MM.1S (cell line): ENCODE measurements at regions not wholly inside any gene's neighbourhood (a gene's known extent, or its start where the extent isn't known, plus 50 kb on each side); places are given as distances from the start of the nearest gene placed in this dataset.

Source experiments
- DNase-seq: peaks from one replicate; pipeline ENCODE4 v3.0.0-alpha.2; 2015
- H2AFZ ChIP-seq: fragments of 300-600 bp; sonication (generic); 2 replicates; pipeline ENCODE4 v1.6.0; 2016; ENCODE audit warnings: antibody characterized with exemption, low read length
- H3F3A ChIP-seq: fragments of 300-600 bp; sonication (generic); 2 replicates; pipeline ENCODE4 v1.6.1; 2016; ENCODE audit warnings: mild to moderate bottlenecking, antibody characterized with exemption, low read length, moderate library complexity, mixed read lengths; ENCODE audit not compliant: insufficient read depth
- H3K27ac ChIP-seq: fragments of 300-600 bp; sonication (generic); 2 replicates; pipeline ENCODE4 v1.5.1; 2016; ENCODE audit warnings: mild to moderate bottlenecking, low read length
- H3K27me3 ChIP-seq: fragments of 300-600 bp; sonication (generic); replicated peaks from 2 replicates; pipeline ENCODE4 v1.6.0; 2016; ENCODE audit warnings: low read length; ENCODE audit not compliant: insufficient read depth
- H3K36me3 ChIP-seq: fragments of 300-600 bp; sonication (generic); replicated peaks from 2 replicates; pipeline ENCODE4 v1.6.1; 2016; ENCODE audit warnings: mild to moderate bottlenecking, low read length, mixed read lengths; ENCODE audit not compliant: insufficient read depth
- H3K4me1 ChIP-seq: fragments of 300-600 bp; sonication (generic); 2 replicates; pipeline ENCODE4 v1.6.1; 2016; ENCODE audit warnings: low read length, mixed read lengths
- H3K4me2 ChIP-seq: fragments of 300-600 bp; sonication (generic); 2 replicates; pipeline ENCODE4 v1.6.0; 2016; ENCODE audit warnings: low read depth, low read length
- H3K4me3 ChIP-seq: fragments of 300-600 bp; sonication (generic); 2 replicates; pipeline ENCODE4 v1.5.1; 2016; ENCODE audit warnings: low read length, mixed read lengths
- H3K79me2 ChIP-seq: fragments of 300-600 bp; sonication (generic); 2 replicates; pipeline ENCODE4 v1.6.1; 2016; ENCODE audit warnings: mixed run types, low read length, mixed read lengths
- H3K9ac ChIP-seq: fragments of 300-600 bp; sonication (generic); 2 replicates; pipeline ENCODE4 v1.6.1; 2016; ENCODE audit warnings: low read length, mixed read lengths
- H3K9me2 ChIP-seq: fragments of 300-600 bp; sonication (generic); replicated peaks from 2 replicates; pipeline ENCODE4 v1.6.1; 2016; ENCODE audit warnings: mild to moderate bottlenecking, low read length, mixed read lengths; ENCODE audit not compliant: insufficient read depth
- H3K9me3 ChIP-seq: fragments of 300-600 bp; sonication (generic); replicated peaks from 2 replicates; pipeline ENCODE4 v1.6.1; 2016; ENCODE audit warnings: mild to moderate bottlenecking, low read length, mixed read lengths; ENCODE audit not compliant: insufficient read depth
- H4K20me1 ChIP-seq: fragments of 300-600 bp; sonication (generic); 2 replicates; pipeline ENCODE4 v1.6.1; 2016; ENCODE audit warnings: mild to moderate bottlenecking, low read length, moderate library complexity, mixed read lengths; ENCODE audit not compliant: insufficient read depth
- CTCF ChIP-seq: fragments of 300-600 bp; sonication (generic); IDR thresholded peaks from 2 replicates; pipeline ENCODE4 v1.5.1; 2016; ENCODE audit warnings: antibody characterized with exemption, low read length, mixed read lengths
- EZH2 ChIP-seq: fragments of 300-600 bp; sonication (generic); optimal IDR thresholded peaks from 2 replicates; pipeline ENCODE3; 2017; ENCODE audit warnings: low read depth, mild to moderate bottlenecking, antibody characterized with exemption, low read length, mixed read lengths
- EZH2phosphoT487 ChIP-seq: fragments of 300-600 bp; sonication (generic); IDR thresholded peaks from 2 replicates; pipeline ENCODE4 v1.6.1; 2018; ENCODE audit warnings: antibody characterized with exemption, low read length

- Histone ChIP-seq H3F3A (no peaks in the 10 kb centered on the region; the same call in 1 of the 2 replicates), H3K36me3 (no peaks in the 10 kb centered on the region), H3K4me2 (no peak overlapping the region), H3K4me1 (peaks cover 15% of the 10 kb centered on the region), H3K27ac (no peak overlapping the region), H3K4me3 (no peak overlapping the region), H3K79me2 (no peaks in the 10 kb centered on the region), H4K20me1 (no peaks in the 10 kb centered on the region), H2AFZ (no peak overlapping the region), H3K27me3 (no peaks in the 10 kb centered on the region), H3K9ac (no peak overlapping the region), H3K9me3 (no peaks in the 10 kb centered on the region), H3K9me2 (no peaks in the 10 kb centered on the region)
- no peak for DNase-seq
- TF ChIP-seq CTCF (no peak), EZH2 (no peak), EZH2phosphoT487 (no peak)
These were observed 234.1 kb upstream of the PGRMC2 start for GRCh38 chr4:128521648-128522111.

GRCh38 chr4:128521156-128521555 is 233.5 kb upstream of the PGRMC2 start:
- Histone ChIP-seq H3K9me3 (no peaks in the 10 kb centered on the region), H3K9me2 (no peaks in the 10 kb centered on the region), H3F3A (no peaks in the 10 kb centered on the region; the same call in 1 of the 2 replicates), H3K36me3 (no peaks in the 10 kb centered on the region), H3K9ac (no peak overlapping the region), H3K79me2 (no peaks in the 10 kb centered on the region), H3K4me3 (no peak overlapping the region), H2AFZ (no peak overlapping the region), H4K20me1 (no peaks in the 10 kb centered on the region), H3K27ac (no peak overlapping the region), H3K4me1 (peaks cover 20% of the 10 kb centered on the region), H3K27me3 (no peaks in the 10 kb centered on the region), H3K4me2 (no peak overlapping the region)
- DNase-seq, result no peak
- no peak for TF ChIP-seq EZH2
- TF ChIP-seq CTCF, result no peak
- no peak for TF ChIP-seq EZH2phosphoT487

GRCh38 chr4:128519163-128519830 is 231.7 kb upstream of the PGRMC2 start:
- Histone ChIP-seq H3K9me2 (no peaks in the 10 kb centered on the region), H3K9me3 (no peaks in the 10 kb centered on the region), H3K9ac (no peak overlapping the region)

More at GRCh38 chr4:128519163-128519830, 231.7 kb upstream of the PGRMC2 start:
- no peaks in the 10 kb centered on the region for H4K20me1 ChIP-seq
- peaks cover 20% of the 10 kb centered on the region for H3K4me1 ChIP-seq
- no peaks in the 10 kb centered on the region for H3K79me2 ChIP-seq
- no peaks in the 10 kb centered on the region for H3K36me3 ChIP-seq
- no peak overlapping the region for H3K4me2 ChIP-seq
- TF ChIP-seq EZH2phosphoT487, result no peak
- TF ChIP-seq EZH2, result no peak
- TF ChIP-seq CTCF, result no peak
- H3K4me3 ChIP-seq, result no peak overlapping the region
- no peak overlapping the region for H2AFZ ChIP-seq
- H3K27ac ChIP-seq, result no peak overlapping the region
- no peak for DNase-seq
- H3K27me3 ChIP-seq, result no peaks in the 10 kb centered on the region
- H3F3A ChIP-seq, result no peaks in the 10 kb centered on the region; the same call in 1 of the 2 replicates
